NCI-H187 (cell line): ENCODE measurements at regions not wholly inside any gene's neighbourhood (a gene's known extent, or its start where the extent isn't known, plus 50 kb on each side); places are given as distances from the start of the nearest gene placed in this dataset.
"Not testable (repeated sequence)": the region's sequence is repeated elsewhere in the genome, so short reads cannot be mapped to it uniquely, and the experiment has no call there.

Experiments used
- DNase-seq, 2 experiments: peaks; one replicate each; lab custom pipeline; 2025; lab: John Stamatoyannopoulos, UW

GRCh38 chr16:63129411-63130125 lies 1093.3 kb upstream of the CDH8 start:
- DNase-seq = no peak

- not testable (repeated sequence) for DNase-seq
Measured at GRCh38 chr16:63119905-63120304, 1083.7 kb upstream of the CDH8 start.

GRCh38 chr16:63100082-63100481 lies 1063.8 kb upstream of the CDH8 start:
- no peak for DNase-seq

GRCh38 chr16:63096857-63097256 lies 1060.6 kb upstream of the CDH8 start:
- DNase-seq = no peak

- no peak for DNase-seq
Measured at GRCh38 chr16:63092736-63093135, 1056.5 kb upstream of the CDH8 start.

- DNase-seq = no peak
Measured at GRCh38 chr16:63082101-63082500, 1045.9 kb upstream of the CDH8 start.

- no peak for DNase-seq
Measured at GRCh38 chr16:63080746-63081145, 1044.5 kb upstream of the CDH8 start.

- no peak for DNase-seq
Measured at GRCh38 chr16:63069047-63069446, 1032.8 kb upstream of the CDH8 start.

- no peak for DNase-seq
Measured at GRCh38 chr16:63067141-63067540, 1030.9 kb upstream of the CDH8 start.

- no peak for DNase-seq
Measured at GRCh38 chr16:63066552-63066951, 1030.3 kb upstream of the CDH8 start.

- DNase-seq = no peak
Measured at GRCh38 chr16:63061319-63061718, 1025.1 kb upstream of the CDH8 start.

GRCh38 chr16:63059676-63060075 lies 1023.4 kb upstream of the CDH8 start:
- DNase-seq = no peak

- DNase-seq = no peak
Measured at GRCh38 chr16:63057341-63057740, 1021.1 kb upstream of the CDH8 start.

- DNase-seq = no peak
Measured at GRCh38 chr16:63050391-63050790, 1014.2 kb upstream of the CDH8 start.

GRCh38 chr16:63038397-63039106 lies 1002.3 kb upstream of the CDH8 start:
- DNase-seq = no peak

- no peak for DNase-seq
Measured at GRCh38 chr16:63037761-63038396, 1001.6 kb upstream of the CDH8 start.

GRCh38 chr16:63018581-63019223 lies 982.5 kb upstream of the CDH8 start:
- DNase-seq = no peak

- no peak for DNase-seq
Measured at GRCh38 chr16:63008688-63009087, 972.5 kb upstream of the CDH8 start.

GRCh38 chr16:63005356-63005755 lies 969.1 kb upstream of the CDH8 start:
- DNase-seq = no peak

GRCh38 chr16:62989480-62989879 lies 953.2 kb upstream of the CDH8 start:
- DNase-seq = no peak

GRCh38 chr16:62985722-62986121 lies 949.5 kb upstream of the CDH8 start:
- no peak for DNase-seq

- DNase-seq = no peak
Measured at GRCh38 chr16:62978451-62978850, 942.2 kb upstream of the CDH8 start.

GRCh38 chr16:62977876-62978275 lies 941.6 kb upstream of the CDH8 start:
- DNase-seq = no peak
